Activated CD4-positive, alpha-beta memory T cell treated with anti-CD3 and anti-CD28 coated beads for 36 hours (primary cell): ENCODE measurements at regions not wholly inside any gene's neighbourhood (a gene's known extent, or its start where the extent isn't known, plus 50 kb on each side); places are given as distances from the start of the nearest gene placed in this dataset.

ENCODE experiments used
- CTCF ChIA-PET: fragments of 350-600 bp; sonication (Branson Sonifier 250); formaldehyde crosslinking; loops from one replicate; lab custom pipeline; 2021; ENCODE audit warnings: antibody characterized with exemption, inconsistent platforms; lab: Charles Lee
- POLR2A ChIA-PET: fragments of 350-600 bp; sonication (Branson Sonifier 250); formaldehyde crosslinking; loops from one replicate; lab custom pipeline; 2021; ENCODE audit warnings: antibody characterized with exemption; lab: Charles Lee
- DNase-seq: peaks from one replicate; pipeline ENCODE4 v3.0.0-alpha.2; 2020
- H3K27ac Mint-ChIP-seq: one replicate; pipeline ENCODE4 v1.8.0; 2021; ENCODE audit warnings: mixed read lengths
- H3K27me3 Mint-ChIP-seq: one replicate; pipeline ENCODE4 v1.8.0; 2021; ENCODE audit warnings: mixed read lengths
- H3K36me3 Mint-ChIP-seq: one replicate; pipeline ENCODE4 v1.8.0; 2021; ENCODE audit warnings: mixed read lengths
- H3K4me1 Mint-ChIP-seq: one replicate; pipeline ENCODE4 v1.8.0; 2021; ENCODE audit warnings: low read depth, mixed read lengths
- H3K4me3 Mint-ChIP-seq: one replicate; pipeline ENCODE4 v1.8.0; 2021; ENCODE audit warnings: mild to moderate bottlenecking, mixed read lengths
- H3K9me3 Mint-ChIP-seq: one replicate; pipeline ENCODE4 v1.8.0; 2021; ENCODE audit warnings: mixed read lengths
- intact Hi-C: fragments of 100-400 bp; cut with micrococcal nuclease; formaldehyde crosslinking; loops from one replicate; pipeline ENCODE4 v1.15.1; 2023

GRCh38 chr3:150248116-150248887, 159.8 kb upstream of the TSC22D2 start:
- Mint-ChIP-seq H3K4me1 (no peaks in the 10 kb centered on the region), H3K9me3 (no peaks in the 10 kb centered on the region), H3K27ac (no peak overlapping the region), H3K27me3 (peaks cover 16% of the 10 kb centered on the region), H3K36me3 (no peaks in the 10 kb centered on the region), H3K4me3 (no peak overlapping the region)
- ChIA-PET CTCF (no interaction called here), POLR2A (no interaction called here)
- intact Hi-C loops = no loop called here
- no peak for DNase-seq

GRCh38 chr3:150247441-150247840, 160.7 kb upstream of the TSC22D2 start:
- H3K4me3 Mint-ChIP-seq = no peak overlapping the region
- intact Hi-C loops = no loop called here
- no peaks in the 10 kb centered on the region for H3K36me3 Mint-ChIP-seq
- DNase-seq = no peak
- no peak overlapping the region for H3K27ac Mint-ChIP-seq
- POLR2A ChIA-PET = no interaction called here
- CTCF ChIA-PET = interaction anchor here (1.6 kb wide), 1 partner anchor 20 kb away, joined by 4 read pairs; no protein-coding TSS in a partner anchor
- H3K27me3 Mint-ChIP-seq = peaks cover 21% of the 10 kb centered on the region
- H3K9me3 Mint-ChIP-seq = no peaks in the 10 kb centered on the region
- no peaks in the 10 kb centered on the region for H3K4me1 Mint-ChIP-seq

GRCh38 chr3:150243466-150243865, 164.6 kb upstream of the TSC22D2 start:
- H3K36me3 Mint-ChIP-seq = no peaks in the 10 kb centered on the region
- ChIA-PET POLR2A (no interaction called here), CTCF (no interaction called here)
- no peak overlapping the region for H3K27ac Mint-ChIP-seq
- H3K27me3 Mint-ChIP-seq = peaks cover 22% of the 10 kb centered on the region
- H3K4me1 Mint-ChIP-seq = no peaks in the 10 kb centered on the region
- H3K4me3 Mint-ChIP-seq = no peak overlapping the region
- no peaks in the 10 kb centered on the region for H3K9me3 Mint-ChIP-seq
- no peak for DNase-seq
- intact Hi-C loops = no loop called here

- intact Hi-C loops = no loop called here
- Mint-ChIP-seq H3K9me3 (no peaks in the 10 kb centered on the region), H3K36me3 (no peaks in the 10 kb centered on the region), H3K27me3 (peaks cover 20% of the 10 kb centered on the region), H3K4me1 (no peaks in the 10 kb centered on the region), H3K27ac (no peak overlapping the region), H3K4me3 (no peak overlapping the region)
- CTCF ChIA-PET = interaction anchor here (1.0 kb wide), 1 partner anchor 14 kb away, joined by 3 read pairs; no protein-coding TSS in a partner anchor
- no peak for DNase-seq
- POLR2A ChIA-PET = no interaction called here
Measured at GRCh38 chr3:150242220-150242936, 165.7 kb upstream of the TSC22D2 start.

- Mint-ChIP-seq H3K27ac (no peak overlapping the region), H3K9me3 (no peaks in the 10 kb centered on the region), H3K4me1 (no peaks in the 10 kb centered on the region), H3K4me3 (no peak overlapping the region), H3K27me3 (peaks cover 18% of the 10 kb centered on the region), H3K36me3 (no peaks in the 10 kb centered on the region)
- POLR2A ChIA-PET = no interaction called here
- no peak for DNase-seq
- intact Hi-C loops = no loop called here
- CTCF ChIA-PET = no interaction called here
Measured at GRCh38 chr3:150240891-150241290, 167.2 kb upstream of the TSC22D2 start.

- ChIA-PET POLR2A (no interaction called here), CTCF (interaction anchor here (0.6 to 1.2 kb wide), 4 partner anchors 10 to 256 kb away, joined by 3 to 4 read pairs (median 3); no protein-coding TSS in a partner anchor)
- no peaks in the 10 kb centered on the region for H3K9me3 Mint-ChIP-seq
- peaks cover 14% of the 10 kb centered on the region for H3K27me3 Mint-ChIP-seq
- intact Hi-C loops = no loop called here
- no peak overlapping the region for H3K27ac Mint-ChIP-seq
- H3K36me3 Mint-ChIP-seq = no peaks in the 10 kb centered on the region
- no peak for DNase-seq
- no peaks in the 10 kb centered on the region for H3K4me1 Mint-ChIP-seq
- H3K4me3 Mint-ChIP-seq = no peak overlapping the region
Measured at GRCh38 chr3:150239766-150240165, 168.3 kb upstream of the TSC22D2 start.

- intact Hi-C loops = no loop called here
- Mint-ChIP-seq H3K4me1 (no peaks in the 10 kb centered on the region), H3K36me3 (no peaks in the 10 kb centered on the region), H3K27ac (no peak overlapping the region), H3K9me3 (no peaks in the 10 kb centered on the region), H3K27me3 (peaks cover 12% of the 10 kb centered on the region), H3K4me3 (no peak overlapping the region)
- ChIA-PET POLR2A (no interaction called here), CTCF (interaction anchor here (1.1 to 1.2 kb wide), 2 partner anchors 169 to 256 kb away, joined by 4 read pairs; partner anchors contain the start of gene TSC22D2)
- DNase-seq = no peak
Measured at GRCh38 chr3:150238995-150239619, 169.0 kb upstream of the TSC22D2 start.

GRCh38 chr3:150238048-150238802, 169.9 kb upstream of the TSC22D2 start:
- ChIA-PET CTCF (interaction anchor here (1.1 to 1.4 kb wide), 3 partner anchors 12 to 257 kb away, joined by 3 to 4 read pairs (median 4); partner anchors contain the start of gene TSC22D2), POLR2A (no interaction called here)
- Mint-ChIP-seq H3K27ac (no peak overlapping the region), H3K4me3 (no peak overlapping the region), H3K36me3 (no peaks in the 10 kb centered on the region), H3K9me3 (no peaks in the 10 kb centered on the region), H3K27me3 (peaks cover 8% of the 10 kb centered on the region), H3K4me1 (no peaks in the 10 kb centered on the region)
- intact Hi-C loops = no loop called here
- no peak for DNase-seq

GRCh38 chr3:150237490-150237889, 170.6 kb upstream of the TSC22D2 start:
- Mint-ChIP-seq H3K9me3 (no peaks in the 10 kb centered on the region), H3K36me3 (no peaks in the 10 kb centered on the region), H3K27ac (no peak overlapping the region), H3K4me3 (no peak overlapping the region), H3K4me1 (no peaks in the 10 kb centered on the region), H3K27me3 (peaks cover 2% of the 10 kb centered on the region)
- ChIA-PET CTCF (interaction anchor here (1.4 kb wide), 1 partner anchor 12 kb away, joined by 3 read pairs; no protein-coding TSS in a partner anchor), POLR2A (no interaction called here)
- intact Hi-C loops = no loop called here
- no peak for DNase-seq

- CTCF ChIA-PET = interaction anchor here (1.4 kb wide), 1 partner anchor 11 kb away, joined by 3 read pairs; no protein-coding TSS in a partner anchor
- POLR2A ChIA-PET = no interaction called here
- H3K4me3 Mint-ChIP-seq = no peak overlapping the region
- H3K9me3 Mint-ChIP-seq = no peaks in the 10 kb centered on the region
- no peaks in the 10 kb centered on the region for H3K27me3 Mint-ChIP-seq
- H3K4me1 Mint-ChIP-seq = no peaks in the 10 kb centered on the region
- DNase-seq = no peak
- no peak overlapping the region for H3K27ac Mint-ChIP-seq
- intact Hi-C loops = no loop called here
- H3K36me3 Mint-ChIP-seq = no peaks in the 10 kb centered on the region
Measured at GRCh38 chr3:150236316-150237082, 171.6 kb upstream of the TSC22D2 start.

GRCh38 chr3:150235799-150236198, 172.3 kb upstream of the TSC22D2 start:
- Mint-ChIP-seq H3K36me3 (no peaks in the 10 kb centered on the region), H3K27ac (no peak overlapping the region), H3K27me3 (no peaks in the 10 kb centered on the region), H3K4me3 (no peak overlapping the region), H3K4me1 (no peaks in the 10 kb centered on the region), H3K9me3 (no peaks in the 10 kb centered on the region)
- POLR2A ChIA-PET = no interaction called here
- CTCF ChIA-PET = no interaction called here
- intact Hi-C loops = no loop called here
- DNase-seq = no peak
